HUES6 (cell line): ENCODE measurements at regions not wholly inside any gene's neighbourhood (a gene's known extent, or its start where the extent isn't known, plus 50 kb on each side); places are given as distances from the start of the nearest gene placed in this dataset.
"Not testable (repeated sequence)": the region's sequence is repeated elsewhere in the genome, so short reads cannot be mapped to it uniquely, and the experiment has no call there.

Experiments
- H3K27ac ChIP-seq: 2 replicates; pipeline ENCODE4 v1.7.0; 2013; ENCODE audit warnings: low read depth, mild to moderate bottlenecking, low read length, inconsistent platforms
- H3K27me3 ChIP-seq: 2 replicates; pipeline ENCODE4 v1.6.1; 2013; ENCODE audit warnings: low read length; ENCODE audit not compliant: control insufficient read depth, insufficient read depth
- H3K36me3 ChIP-seq: 2 replicates; pipeline ENCODE4 v1.6.1; 2013; ENCODE audit warnings: low read length; ENCODE audit not compliant: control insufficient read depth, insufficient read depth
- H3K4me1 ChIP-seq: 2 replicates; pipeline ENCODE4 v1.6.1; 2013; ENCODE audit warnings: low read length; ENCODE audit not compliant: control insufficient read depth, insufficient read depth
- H3K4me3 ChIP-seq: 2 replicates; pipeline ENCODE4 v1.5.1; 2013; ENCODE audit warnings: low read depth, low read length
- H3K9ac ChIP-seq: one replicate; pipeline ENCODE4 v1.6.1; 2013; ENCODE audit warnings: mild to moderate bottlenecking, low read length
- H3K9me3 ChIP-seq: 2 replicates; pipeline ENCODE4 v1.6.1; 2013; ENCODE audit warnings: low read depth, low read length; ENCODE audit not compliant: control insufficient read depth, insufficient read depth

GRCh38 chr6:21756487-21756886, 162.9 kb downstream of the SOX4 start:
- no peaks in the 10 kb centered on the region; the same call in 1 of the 2 replicates for H3K9me3 ChIP-seq
- no peaks in the 10 kb centered on the region for H3K27me3 ChIP-seq
- H3K4me1 ChIP-seq = peaks cover 29% of the 10 kb centered on the region
- no peak overlapping the region for H3K27ac ChIP-seq
- H3K4me3 ChIP-seq = no peak overlapping the region
- H3K36me3 ChIP-seq = peaks cover 16% of the 10 kb centered on the region
- no peak overlapping the region for H3K9ac ChIP-seq

- not testable (repeated sequence) for H3K4me3 ChIP-seq, H3K27me3 ChIP-seq, H3K27ac ChIP-seq, H3K9me3 ChIP-seq, H3K9ac ChIP-seq
- peaks cover 21% of the 10 kb centered on the region for H3K4me1 ChIP-seq
- H3K36me3 ChIP-seq = peaks cover 24% of the 10 kb centered on the region
These were observed 163.8 kb downstream of the SOX4 start for GRCh38 chr6:21757392-21757791.

GRCh38 chr6:21759721-21760120, 166.2 kb downstream of the SOX4 start:
- Histone ChIP-seq H3K27me3 (no peaks in the 10 kb centered on the region), H3K4me1 (peaks cover 3% of the 10 kb centered on the region; the same call in 1 of the 2 replicates), H3K36me3 (peaks cover 24% of the 10 kb centered on the region), H3K27ac (no peak overlapping the region), H3K9me3 (no peaks in the 10 kb centered on the region; the same call in 1 of the 2 replicates), H3K9ac (no peak overlapping the region), H3K4me3 (no peak overlapping the region)

GRCh38 chr6:21761053-21761730, 167.6 kb downstream of the SOX4 start:
- not testable (repeated sequence) for H3K4me1 ChIP-seq, H3K27ac ChIP-seq, H3K27me3 ChIP-seq, H3K4me3 ChIP-seq, H3K9ac ChIP-seq, H3K9me3 ChIP-seq
- peaks cover 17% of the 10 kb centered on the region for H3K36me3 ChIP-seq

- Histone ChIP-seq H3K27ac (no peak overlapping the region), H3K9ac (no peak overlapping the region), H3K27me3 (no peaks in the 10 kb centered on the region), H3K4me1 (peaks cover 23% of the 10 kb centered on the region), H3K36me3 (peaks cover 14% of the 10 kb centered on the region), H3K4me3 (no peak overlapping the region), H3K9me3 (no peaks in the 10 kb centered on the region)
These were observed 171.4 kb downstream of the SOX4 start for GRCh38 chr6:21764989-21765388.

- Histone ChIP-seq H3K27me3 (no peaks in the 10 kb centered on the region), H3K27ac (no peak overlapping the region), H3K9ac (no peak overlapping the region), H3K36me3 (no peaks in the 10 kb centered on the region), H3K4me3 (no peak overlapping the region), H3K4me1 (peaks cover 50% of the 10 kb centered on the region), H3K9me3 (no peaks in the 10 kb centered on the region)
These were observed 174.5 kb downstream of the SOX4 start for GRCh38 chr6:21767891-21768648.

GRCh38 chr6:21769405-21769861, 175.9 kb downstream of the SOX4 start:
- peaks cover 56% of the 10 kb centered on the region for H3K4me1 ChIP-seq
- H3K4me3 ChIP-seq = 0 out of 2 replicates have a peak overlapping the region, but pooled peaks have one; percentile 6
- no peaks in the 10 kb centered on the region for H3K36me3 ChIP-seq
- no peaks in the 10 kb centered on the region for H3K9me3 ChIP-seq
- no peaks in the 10 kb centered on the region for H3K27me3 ChIP-seq
- H3K27ac ChIP-seq = no peak overlapping the region
- no peak overlapping the region for H3K9ac ChIP-seq

GRCh38 chr6:21769968-21770367, 176.4 kb downstream of the SOX4 start:
- Histone ChIP-seq H3K27me3 (no peaks in the 10 kb centered on the region), H3K9me3 (no peaks in the 10 kb centered on the region), H3K4me1 (peaks cover 56% of the 10 kb centered on the region), H3K36me3 (no peaks in the 10 kb centered on the region), H3K4me3 (no peak overlapping the region), H3K27ac (0 out of 2 replicates have a peak overlapping the region, but pooled peaks have one; percentile 22), H3K9ac (no peak overlapping the region)

- Histone ChIP-seq H3K36me3 (no peaks in the 10 kb centered on the region), H3K9me3 (no peaks in the 10 kb centered on the region), H3K4me3 (no peak overlapping the region), H3K27ac (peak overlapping the region; percentile 58), H3K27me3 (no peaks in the 10 kb centered on the region), H3K9ac (no peak overlapping the region), H3K4me1 (peaks cover 62% of the 10 kb centered on the region)
These were observed 178.2 kb downstream of the SOX4 start for GRCh38 chr6:21771626-21772320.

GRCh38 chr6:21772477-21772876, 178.9 kb downstream of the SOX4 start:
- Histone ChIP-seq H3K4me1 (peaks cover 62% of the 10 kb centered on the region), H3K4me3 (no peak overlapping the region), H3K27me3 (no peaks in the 10 kb centered on the region), H3K36me3 (no peaks in the 10 kb centered on the region), H3K9me3 (no peaks in the 10 kb centered on the region), H3K27ac (peak overlapping the region; percentile 49; the same call in 1 of the 2 replicates), H3K9ac (no peak overlapping the region)
